ENCODE measurements at regions not wholly inside any gene's neighbourhood (a gene's known extent, or its start where the extent isn't known, plus 50 kb on each side); places are given as distances from the start of the nearest gene placed in this dataset.

GRCh38 chr3:87848003-87848402, 210.8 kb downstream of the CGGBP1 start:
- no peak for TF ChIP-seq CTCF (IDR thresholded peaks at IDR 0.05)
- TF ChIP-seq POLR2A (IDR thresholded peaks at IDR 0.05), result no peak

Measured in body of pancreas (tissue), 4 donors.